ENCODE measurements at regions not wholly inside any gene's neighbourhood (a gene's known extent, or its start where the extent isn't known, plus 50 kb on each side); places are given as distances from the start of the nearest gene placed in this dataset.

DNA sequence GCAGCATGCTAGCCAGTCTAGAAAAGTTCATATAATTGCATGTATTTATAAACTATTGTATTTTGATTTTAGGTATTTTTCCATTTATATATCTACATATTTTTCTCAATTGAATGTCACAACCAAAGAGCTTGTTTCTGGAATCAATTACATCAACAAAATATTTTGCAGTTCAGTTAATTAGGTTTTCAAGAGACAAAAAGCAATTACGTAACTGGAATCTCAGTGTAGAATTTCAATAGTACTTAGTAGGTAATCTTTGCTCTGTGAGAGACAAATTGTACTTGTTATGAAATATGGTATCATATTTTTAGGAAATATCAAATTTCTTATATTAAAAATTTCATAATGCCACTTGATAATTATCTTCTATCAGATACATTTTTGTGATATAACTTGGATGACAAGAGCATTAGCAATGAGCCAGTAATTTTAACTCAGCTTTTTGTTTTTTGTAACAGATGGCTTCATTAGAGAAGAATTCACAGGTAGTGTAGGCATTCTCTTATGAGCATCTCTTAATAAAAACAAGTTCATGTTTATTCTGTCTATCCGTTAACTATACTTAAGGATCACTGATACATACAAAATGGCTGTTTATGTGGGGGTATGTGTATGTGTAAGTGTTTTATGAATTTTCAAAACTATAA, 774.7 kb downstream of the C12orf50 start:
- TF ChIP-seq CTCF (IDR thresholded peaks at IDR 0.05) (no peak), POLR2A (IDR thresholded peaks at IDR 0.05) (no peak)

Data from prostate gland (tissue), 2 donors.